Skeletal muscle tissue (tissue), 3 donors: ENCODE measurements at regions not wholly inside any gene's neighbourhood (a gene's known extent, or its start where the extent isn't known, plus 50 kb on each side); places are given as distances from the start of the nearest gene placed in this dataset.
A peak's percentile ranks its signal among the peaks of the same experiment; 100 is the strongest.

Experiments used
- H3K27ac ChIP-seq: one replicate; pipeline ENCODE4 v1.7.0; 2013; ENCODE audit warnings: mild to moderate bottlenecking, low read depth, low read length, inconsistent platforms
- H3K27me3 ChIP-seq, 3 donors: one replicate each; pipeline ENCODE4 v1.7.0; 2013; ENCODE audit warnings: low read length in 3 of 3; ENCODE audit not compliant: control insufficient read depth in 3 of 3, insufficient read depth in 3 of 3
- H3K36me3 ChIP-seq, 3 donors: one replicate each; pipeline ENCODE4 v1.7.0; 2013; ENCODE audit warnings: low read length in 3 of 3; ENCODE audit not compliant: control insufficient read depth in 3 of 3, insufficient read depth in 3 of 3
- H3K4me1 ChIP-seq, 3 donors: one replicate each; pipeline ENCODE4 v1.7.0; 2013; ENCODE audit warnings: low read length in 3 of 3, mild to moderate bottlenecking in 3 of 3; ENCODE audit not compliant: control insufficient read depth in 3 of 3, insufficient read depth in 3 of 3
- H3K4me3 ChIP-seq, 3 donors: one replicate each; pipeline ENCODE4 v1.7.0; 2013; ENCODE audit warnings: low read length in 3 of 3
- H3K9ac ChIP-seq, 3 donors: one replicate each; pipeline ENCODE4 v1.7.0; 2013; ENCODE audit warnings: low read length in 3 of 3, mild to moderate bottlenecking in 3 of 3, moderate library complexity in 2 of 3, low read depth in 1 of 3
- H3K9me3 ChIP-seq, 3 donors: one replicate each; pipeline ENCODE4 v1.7.0; 2013; ENCODE audit warnings: low read length in 3 of 3; ENCODE audit not compliant: control insufficient read depth in 3 of 3
- donor health status: Osteomylitis.

DNA sequence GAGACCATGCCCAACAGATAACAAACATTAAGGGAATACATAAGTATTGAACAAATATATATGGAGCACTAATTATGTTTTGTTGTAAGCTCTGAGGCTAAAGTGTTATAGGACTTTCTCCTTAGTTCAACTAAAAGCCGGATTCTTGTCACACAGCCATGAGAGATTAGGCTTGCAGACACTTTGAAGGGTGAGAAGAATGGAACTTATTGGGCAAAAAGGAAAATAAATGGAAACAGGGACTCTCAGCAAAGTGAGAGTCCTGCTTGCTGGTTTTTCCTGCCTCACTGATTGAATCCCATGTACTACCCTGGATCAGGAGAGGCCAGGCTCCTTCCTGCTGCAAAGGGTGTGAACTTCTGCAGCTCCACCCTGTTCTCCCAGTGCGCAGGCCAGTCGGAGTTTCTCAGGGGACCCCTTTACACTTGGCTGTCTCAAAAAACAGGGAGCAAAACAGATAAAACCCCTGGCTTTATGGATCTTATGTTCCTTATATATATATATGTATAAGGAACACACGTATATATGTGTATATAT, 77.1 kb upstream of the FUT8 start:
- Histone ChIP-seq H3K27me3 (no peaks in the 10 kb centered on the region), H3K27ac (no peak overlapping the region), H3K9me3 (no peaks in the 10 kb centered on the region), H3K36me3 (no peaks in the 10 kb centered on the region), H3K4me1 (peaks cover 0 to 7% (median 5%) of the 10 kb centered on the region in 3 donors), H3K4me3 (no peak overlapping the region), H3K9ac (no peak overlapping the region)

DNA sequence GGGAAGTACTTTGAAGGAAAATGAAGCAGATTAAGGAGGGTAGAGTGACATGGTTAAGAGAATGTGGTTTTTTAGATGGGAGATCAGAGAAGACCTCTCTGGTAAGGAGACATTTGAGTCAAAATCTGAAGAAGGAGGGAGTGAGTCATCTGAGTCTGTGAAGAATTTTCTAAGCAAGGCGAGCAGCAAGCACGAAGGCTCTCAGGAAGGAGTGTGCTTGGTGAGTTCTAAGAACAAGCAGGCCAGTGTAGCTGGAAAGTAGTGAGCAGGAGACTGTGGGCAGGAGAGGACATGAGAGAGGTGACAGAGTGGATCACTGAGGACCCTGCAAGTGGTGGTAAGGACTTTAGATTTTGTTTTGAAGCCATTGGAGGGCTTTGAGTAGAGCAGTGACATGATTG, 76.3 kb upstream of the FUT8 start:
- H3K4me3 ChIP-seq, result no peak overlapping the region
- peaks cover 0 to 7% (median 5%) of the 10 kb centered on the region in 3 donors for H3K4me1 ChIP-seq
- no peaks in the 10 kb centered on the region for H3K27me3 ChIP-seq
- no peaks in the 10 kb centered on the region for H3K36me3 ChIP-seq
- no peak overlapping the region for H3K9ac ChIP-seq
- no peaks in the 10 kb centered on the region for H3K9me3 ChIP-seq
- H3K27ac ChIP-seq, result no peak overlapping the region

DNA sequence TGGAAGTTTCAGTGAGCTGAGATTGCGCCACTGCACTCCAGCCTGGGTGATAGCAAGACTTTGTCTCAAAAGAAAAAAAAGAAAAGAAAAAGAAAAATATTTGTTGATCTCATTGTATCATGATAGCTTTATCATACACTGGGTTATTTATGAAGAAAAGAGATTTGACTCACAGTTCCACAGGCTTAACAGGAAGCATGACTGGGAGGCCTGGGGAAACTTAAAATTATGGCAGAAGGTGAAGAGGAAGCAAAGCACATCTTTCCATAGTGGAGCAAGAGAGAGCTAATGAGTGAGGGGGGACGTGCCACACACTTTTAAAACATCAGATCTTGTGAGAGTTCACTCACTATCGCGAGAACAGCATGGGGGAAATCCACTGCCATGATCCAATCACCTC, 72.7 kb upstream of the FUT8 start:
- H3K4me3 ChIP-seq, result no peak overlapping the region
- no peak overlapping the region for H3K9ac ChIP-seq
- peaks cover 0 to 2% (median under 1%) of the 10 kb centered on the region in 3 donors for H3K4me1 ChIP-seq
- no peaks in the 10 kb centered on the region for H3K36me3 ChIP-seq
- H3K9me3 ChIP-seq, result no peaks in the 10 kb centered on the region
- no peaks in the 10 kb centered on the region for H3K27me3 ChIP-seq
- no peak overlapping the region for H3K27ac ChIP-seq

DNA sequence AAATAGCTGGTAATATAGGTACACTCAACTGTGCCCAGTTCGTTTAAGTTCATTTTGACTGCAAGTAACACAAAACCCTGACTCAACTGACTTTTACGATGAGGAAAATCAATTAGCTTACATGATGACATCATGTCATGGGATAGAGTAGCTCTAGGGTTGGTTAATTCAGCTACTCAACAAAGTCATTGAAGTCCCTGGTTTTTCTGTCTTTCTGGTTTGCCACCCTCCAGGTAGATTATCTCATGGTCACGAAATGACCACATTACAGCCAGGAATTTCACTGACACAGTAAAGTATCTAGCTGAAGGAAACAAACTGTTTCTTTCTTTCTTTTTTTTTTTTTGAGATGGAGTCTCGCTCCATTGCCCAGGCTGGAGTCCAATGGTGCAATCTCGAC, 68.5 kb upstream of the FUT8 start:
- Histone ChIP-seq H3K4me3 (no peak overlapping the region), H3K27ac (no peak overlapping the region), H3K9ac (no peak overlapping the region), H3K9me3 (no peaks in the 10 kb centered on the region), H3K36me3 (no peaks in the 10 kb centered on the region), H3K4me1 (no peaks in the 10 kb centered on the region), H3K27me3 (no peaks in the 10 kb centered on the region)

DNA sequence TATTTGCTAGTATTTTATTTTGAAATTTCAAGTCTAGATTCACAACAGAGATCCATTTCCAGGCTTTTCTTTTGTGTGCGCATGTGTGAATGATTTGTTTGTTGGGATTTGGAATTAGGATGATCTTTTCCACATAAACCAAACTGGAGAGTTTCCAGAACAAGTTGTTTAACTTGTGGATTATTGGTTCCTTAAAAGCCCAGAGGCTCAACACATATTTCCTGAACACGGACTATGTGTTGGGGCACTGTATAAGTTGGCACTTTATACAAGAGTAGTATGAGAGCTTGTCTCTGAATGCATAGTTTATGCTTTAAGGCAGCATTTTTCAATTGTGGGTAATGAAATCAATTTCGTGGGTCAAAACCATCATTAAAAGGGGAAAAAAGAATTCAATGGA, 67.3 kb upstream of the FUT8 start:
- H3K4me1 ChIP-seq, result no peaks in the 10 kb centered on the region
- no peaks in the 10 kb centered on the region for H3K27me3 ChIP-seq
- H3K27ac ChIP-seq, result no peak overlapping the region
- no peak overlapping the region for H3K9ac ChIP-seq
- no peaks in the 10 kb centered on the region for H3K9me3 ChIP-seq
- no peaks in the 10 kb centered on the region for H3K36me3 ChIP-seq
- H3K4me3 ChIP-seq, result no peak overlapping the region

DNA sequence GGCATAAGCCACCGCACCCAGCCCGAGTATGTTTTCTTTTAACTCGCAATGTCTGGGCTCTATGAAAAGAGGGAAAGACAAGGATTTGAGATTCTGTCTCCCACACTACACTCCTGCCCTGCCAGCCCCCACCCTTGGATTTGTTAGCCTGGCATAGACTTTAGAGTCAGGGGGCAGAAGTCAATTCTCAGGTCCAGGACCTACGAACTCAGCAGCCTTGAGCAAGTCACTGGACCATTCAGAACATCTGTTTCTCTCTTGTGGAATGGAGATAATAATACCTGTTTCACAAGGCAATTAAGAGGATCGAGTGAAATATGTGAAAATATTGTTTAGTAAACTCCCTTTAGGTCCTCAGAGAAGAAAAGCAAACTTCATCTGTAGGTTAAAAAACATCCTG, 66.1 kb upstream of the FUT8 start:
- Histone ChIP-seq H3K9me3 (no peaks in the 10 kb centered on the region), H3K27ac (peak overlapping the region; percentile 7), H3K9ac (no peak overlapping the region), H3K4me1 (no peaks in the 10 kb centered on the region), H3K4me3 (no peak overlapping the region), H3K36me3 (no peaks in the 10 kb centered on the region), H3K27me3 (no peaks in the 10 kb centered on the region)

DNA sequence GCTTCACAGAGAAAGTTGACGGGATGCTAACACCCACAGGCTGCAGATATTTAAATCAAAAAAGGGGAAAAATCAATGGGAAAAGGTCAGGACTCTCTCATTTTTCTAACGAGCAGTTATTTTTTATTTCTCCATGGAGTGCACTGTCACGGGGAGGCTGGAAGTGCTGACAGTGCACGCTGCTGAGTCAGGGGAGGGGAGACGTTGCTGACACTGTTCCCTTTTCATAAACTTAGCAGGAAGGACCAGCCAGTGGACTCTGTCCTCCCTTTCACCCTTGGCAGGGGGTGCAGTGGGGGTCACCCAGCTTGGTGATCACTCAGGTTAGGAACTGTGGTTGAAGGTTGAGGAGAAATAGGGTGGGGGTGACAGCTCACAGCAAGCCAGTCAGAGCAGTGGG, 65.6 kb upstream of the FUT8 start:
- Histone ChIP-seq H3K9me3 (no peaks in the 10 kb centered on the region), H3K36me3 (no peaks in the 10 kb centered on the region), H3K27ac (peak overlapping the region; percentile 7), H3K27me3 (no peaks in the 10 kb centered on the region), H3K4me3 (no peak overlapping the region), H3K4me1 (no peaks in the 10 kb centered on the region), H3K9ac (no peak overlapping the region)

DNA sequence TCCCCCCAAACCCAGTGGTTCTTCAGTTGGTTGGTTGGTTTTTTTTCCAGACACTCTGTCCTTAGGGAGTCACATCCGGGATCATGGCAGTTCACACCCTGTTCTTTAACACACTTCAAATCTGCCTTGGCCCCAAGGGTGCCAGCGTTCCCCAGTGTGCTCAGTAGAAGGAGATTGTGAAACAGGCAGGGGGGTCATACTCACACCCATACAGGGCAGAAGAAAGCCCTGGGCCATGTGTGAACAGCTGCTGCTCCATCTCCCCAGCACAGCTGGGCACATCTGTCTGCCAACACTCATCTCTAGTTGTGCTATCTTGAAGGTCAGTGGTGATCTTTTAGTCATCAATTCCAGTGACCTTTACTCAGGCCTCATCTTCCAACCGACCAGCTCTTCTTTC, 64.4 kb upstream of the FUT8 start:
- Histone ChIP-seq H3K36me3 (no peaks in the 10 kb centered on the region), H3K4me3 (no peak overlapping the region), H3K27me3 (no peaks in the 10 kb centered on the region), H3K27ac (no peak overlapping the region), H3K9ac (no peak overlapping the region), H3K9me3 (no peaks in the 10 kb centered on the region), H3K4me1 (no peaks in the 10 kb centered on the region)

DNA sequence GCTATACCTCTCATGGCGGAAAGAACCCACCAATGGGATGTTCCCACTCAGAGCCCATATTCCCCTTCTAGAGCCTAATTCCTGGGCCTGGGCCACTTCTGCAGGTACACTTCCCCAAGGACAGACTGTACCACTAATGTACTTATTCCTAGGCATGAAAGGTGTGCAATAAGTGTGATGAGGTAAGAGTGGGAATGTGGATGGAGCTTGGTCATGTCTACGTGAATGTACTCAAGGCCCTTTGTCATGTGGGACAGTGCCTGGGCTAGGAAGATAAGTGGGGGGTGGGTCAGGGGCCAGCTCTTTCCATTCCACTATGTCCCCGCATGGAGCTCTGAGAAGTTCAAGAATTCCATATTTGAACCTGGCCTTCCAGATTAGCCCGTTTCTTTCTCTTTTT, 63.4 kb upstream of the FUT8 start:
- H3K4me1 ChIP-seq, result peaks cover 0 to 2% (median under 1%) of the 10 kb centered on the region in 3 donors
- no peaks in the 10 kb centered on the region for H3K27me3 ChIP-seq
- no peak overlapping the region for H3K27ac ChIP-seq
- H3K4me3 ChIP-seq, result no peak overlapping the region
- no peak overlapping the region for H3K9ac ChIP-seq
- no peaks in the 10 kb centered on the region for H3K36me3 ChIP-seq
- no peaks in the 10 kb centered on the region for H3K9me3 ChIP-seq

DNA sequence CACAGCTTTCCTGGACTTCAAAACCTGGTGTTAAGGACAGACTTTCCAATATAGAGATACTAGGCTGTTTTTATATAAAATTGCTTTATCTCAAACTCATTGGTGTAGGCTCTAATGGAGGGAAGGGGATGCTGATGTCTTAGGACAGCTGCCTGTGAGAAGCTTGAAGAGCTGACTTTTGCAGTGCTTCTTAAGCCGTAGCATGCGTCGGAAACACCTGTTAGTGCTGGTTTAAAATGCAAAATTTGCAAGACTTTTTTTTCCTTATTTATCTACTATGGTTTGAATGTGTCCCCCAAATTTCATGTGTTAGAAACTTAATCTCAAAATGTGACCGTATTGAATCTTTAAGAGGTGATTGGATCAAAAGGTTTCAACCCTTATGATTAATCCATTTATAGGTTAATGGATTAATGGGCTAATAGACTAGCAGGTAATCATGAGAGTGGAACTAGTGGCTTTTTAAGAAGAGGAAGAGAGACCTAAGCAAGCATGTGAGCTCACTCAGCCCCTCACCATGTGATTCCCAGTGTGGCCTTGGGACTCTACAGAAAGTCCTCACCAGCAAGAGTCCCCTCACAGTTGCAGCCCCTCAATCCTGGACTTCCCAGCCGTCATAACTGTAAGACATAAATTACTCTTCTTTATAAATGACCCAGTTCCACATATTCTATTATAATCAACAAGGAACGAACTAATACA, 60.9 kb upstream of the FUT8 start:
- no peak overlapping the region for H3K27ac ChIP-seq
- H3K4me1 ChIP-seq, result peaks cover 6 to 19% (median 9%) of the 10 kb centered on the region in 3 donors
- no peaks in the 10 kb centered on the region for H3K9me3 ChIP-seq
- H3K36me3 ChIP-seq, result no peaks in the 10 kb centered on the region
- no peaks in the 10 kb centered on the region for H3K27me3 ChIP-seq
- H3K9ac ChIP-seq, result no peak overlapping the region
- no peak overlapping the region for H3K4me3 ChIP-seq
